ENCODE measurements at regions not wholly inside any gene's neighbourhood (a gene's known extent, or its start where the extent isn't known, plus 50 kb on each side); places are given as distances from the start of the nearest gene placed in this dataset.
A peak's percentile ranks its signal among the peaks of the same experiment; 100 is the strongest.

DNA sequence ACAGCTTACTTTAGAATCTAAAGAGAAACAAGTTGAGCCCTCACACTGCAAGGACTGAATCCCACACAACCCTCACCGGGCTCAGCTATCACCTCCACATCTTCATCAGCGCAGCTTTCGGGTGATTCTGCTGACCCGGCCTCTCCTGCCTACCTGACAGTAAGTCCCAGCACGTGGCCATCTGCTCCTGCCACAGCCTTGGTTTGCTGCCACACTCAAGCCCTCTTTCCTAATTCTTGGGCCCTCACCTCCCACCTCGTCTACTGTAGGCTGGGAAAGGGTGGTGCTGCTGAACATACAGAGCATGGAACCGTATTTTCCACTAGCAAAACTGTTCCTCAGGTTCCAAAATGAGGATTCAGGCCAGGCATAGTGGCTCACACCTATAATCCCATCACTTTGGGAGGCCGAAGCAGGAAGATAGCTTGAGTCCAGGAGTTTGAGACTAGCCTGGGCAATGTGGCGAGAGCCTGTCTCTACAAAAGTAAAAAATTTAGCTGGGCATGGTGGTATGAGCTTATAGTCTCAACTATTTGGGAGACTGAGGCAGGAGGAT is 55.3 kb upstream of the HAAO start:
- TF ChIP-seq, protein P1, sequence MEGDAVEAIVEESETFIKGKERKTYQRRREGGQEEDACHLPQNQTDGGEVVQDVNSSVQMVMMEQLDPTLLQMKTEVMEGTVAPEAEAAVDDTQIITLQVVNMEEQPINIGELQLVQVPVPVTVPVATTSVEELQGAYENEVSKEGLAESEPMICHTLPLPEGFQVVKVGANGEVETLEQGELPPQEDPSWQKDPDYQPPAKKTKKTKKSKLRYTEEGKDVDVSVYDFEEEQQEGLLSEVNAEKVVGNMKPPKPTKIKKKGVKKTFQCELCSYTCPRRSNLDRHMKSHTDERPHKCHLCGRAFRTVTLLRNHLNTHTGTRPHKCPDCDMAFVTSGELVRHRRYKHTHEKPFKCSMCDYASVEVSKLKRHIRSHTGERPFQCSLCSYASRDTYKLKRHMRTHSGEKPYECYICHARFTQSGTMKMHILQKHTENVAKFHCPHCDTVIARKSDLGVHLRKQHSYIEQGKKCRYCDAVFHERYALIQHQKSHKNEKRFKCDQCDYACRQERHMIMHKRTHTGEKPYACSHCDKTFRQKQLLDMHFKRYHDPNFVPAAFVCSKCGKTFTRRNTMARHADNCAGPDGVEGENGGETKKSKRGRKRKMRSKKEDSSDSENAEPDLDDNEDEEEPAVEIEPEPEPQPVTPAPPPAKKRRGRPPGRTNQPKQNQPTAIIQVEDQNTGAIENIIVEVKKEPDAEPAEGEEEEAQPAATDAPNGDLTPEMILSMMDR (IDR thresholded peaks at IDR 0.05; ENCODE audit: extremely low read depth, low read depth, low read length): no peak
- H3K4me3 ChIP-seq (ENCODE audit: insufficient read depth, low read length): no peak overlapping the region
- H3K36me3 ChIP-seq (ENCODE audit: insufficient read depth, low read length): no peaks in the 10 kb centered on the region
- H3K4me1 ChIP-seq (ENCODE audit: insufficient read depth, low read length): peaks cover 3% of the 10 kb centered on the region
- no peaks in the 10 kb centered on the region for H3K79me2 ChIP-seq (ENCODE audit: insufficient read depth, low read length)
- H2AFZ ChIP-seq (ENCODE audit: low read length): no peak overlapping the region
- H3K27ac ChIP-seq (ENCODE audit: low read depth, low read length): no peak overlapping the region
- H3K27me3 ChIP-seq (ENCODE audit: insufficient read depth, low read length): no peaks in the 10 kb centered on the region
- DNase-seq (ENCODE audit: insufficient read length, low spot score, missing footprints): no peak
- no peaks in the 10 kb centered on the region for H4K20me1 ChIP-seq (ENCODE audit: insufficient read depth, low read length)
- no peaks in the 10 kb centered on the region for H3K9me3 ChIP-seq (ENCODE audit: low read depth, low read length)
- no peak overlapping the region for H3K4me2 ChIP-seq (ENCODE audit: insufficient read depth, low read length)

DNA sequence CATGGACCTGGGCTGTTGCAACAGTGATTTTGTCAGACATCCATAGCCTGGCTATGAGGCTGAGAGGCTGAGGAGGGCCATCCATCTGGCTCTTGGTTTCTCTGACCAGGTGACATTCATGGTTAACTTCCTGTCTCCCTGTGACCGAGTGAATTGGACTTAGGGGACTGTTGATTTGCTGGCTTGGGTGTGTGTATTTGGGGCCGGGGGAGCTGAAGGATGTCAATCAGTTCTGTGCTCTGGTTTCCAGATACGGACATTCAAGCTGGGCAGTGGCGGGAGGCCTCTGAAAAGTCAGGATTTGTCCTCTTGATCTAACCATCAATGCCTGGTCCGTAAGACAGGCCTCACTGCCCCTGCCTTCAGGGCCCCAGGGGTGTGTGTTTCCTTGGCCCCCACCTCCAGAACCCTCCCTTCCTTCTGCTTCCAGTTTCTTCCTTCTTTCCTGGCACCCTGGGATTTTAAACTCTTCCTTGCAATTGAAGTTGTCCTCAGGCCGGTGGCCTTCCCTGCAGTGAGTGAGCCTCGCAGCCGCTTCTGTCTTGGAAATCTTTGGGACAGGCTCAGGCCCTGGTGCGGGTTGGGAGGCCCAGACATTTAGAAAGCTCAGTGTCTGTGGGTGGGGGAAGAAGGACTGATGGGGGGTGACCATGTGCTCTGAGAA is 54.7 kb upstream of the HAAO start:
- no peak overlapping the region for H3K4me3 ChIP-seq (ENCODE audit: insufficient read depth, low read length)
- H3K27ac ChIP-seq (ENCODE audit: low read depth, low read length): no peak overlapping the region
- no peaks in the 10 kb centered on the region for H3K36me3 ChIP-seq (ENCODE audit: insufficient read depth, low read length)
- no peak for DNase-seq (ENCODE audit: insufficient read length, low spot score, missing footprints)
- TF ChIP-seq, protein P1 (IDR thresholded peaks at IDR 0.05; ENCODE audit: extremely low read depth, low read depth, low read length): no peak
- H3K27me3 ChIP-seq (ENCODE audit: insufficient read depth, low read length): no peaks in the 10 kb centered on the region
- no peaks in the 10 kb centered on the region for H3K9me3 ChIP-seq (ENCODE audit: low read depth, low read length)
- H4K20me1 ChIP-seq (ENCODE audit: insufficient read depth, low read length): no peaks in the 10 kb centered on the region
- no peak overlapping the region for H2AFZ ChIP-seq (ENCODE audit: low read length)
- H3K4me2 ChIP-seq (ENCODE audit: insufficient read depth, low read length): no peak overlapping the region
- H3K79me2 ChIP-seq (ENCODE audit: insufficient read depth, low read length): no peaks in the 10 kb centered on the region
- H3K4me1 ChIP-seq (ENCODE audit: insufficient read depth, low read length): peaks cover 6% of the 10 kb centered on the region

DNA sequence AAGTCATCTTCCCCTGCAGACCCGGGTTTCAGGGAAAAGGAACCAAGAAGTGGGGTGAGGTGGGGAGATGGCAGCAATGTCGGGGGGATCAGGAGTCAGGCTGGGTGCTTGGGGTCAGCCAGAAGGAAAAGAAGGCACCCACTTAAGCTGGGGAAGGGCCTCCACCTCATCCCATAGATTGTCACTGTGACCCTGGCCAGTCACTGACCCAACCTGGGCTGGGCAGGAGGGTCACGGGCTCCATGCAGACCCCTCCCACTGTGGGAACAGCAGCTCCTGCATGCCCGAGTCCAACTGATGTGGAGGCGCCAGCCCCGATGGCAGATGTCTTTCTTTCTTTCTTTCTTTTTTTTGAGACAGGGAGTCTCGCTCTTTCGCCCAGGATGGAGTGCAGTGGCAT is 53.6 kb upstream of the HAAO start:
- Histone ChIP-seq H3K27me3 (ENCODE audit: insufficient read depth, low read length) (no peaks in the 10 kb centered on the region), H3K4me3 (ENCODE audit: insufficient read depth, low read length) (no peak overlapping the region), H3K9me3 (ENCODE audit: low read depth, low read length) (no peaks in the 10 kb centered on the region), H3K27ac (ENCODE audit: low read depth, low read length) (no peak overlapping the region), H2AFZ (ENCODE audit: low read length) (no peak overlapping the region), H3K4me2 (ENCODE audit: insufficient read depth, low read length) (no peak overlapping the region), H3K79me2 (ENCODE audit: insufficient read depth, low read length) (no peaks in the 10 kb centered on the region), H3K4me1 (ENCODE audit: insufficient read depth, low read length) (peaks cover 6% of the 10 kb centered on the region), H4K20me1 (ENCODE audit: insufficient read depth, low read length) (no peaks in the 10 kb centered on the region), H3K36me3 (ENCODE audit: insufficient read depth, low read length) (no peaks in the 10 kb centered on the region)
- no peak for DNase-seq (ENCODE audit: insufficient read length, low spot score, missing footprints)
- TF ChIP-seq, protein P1 (IDR thresholded peaks at IDR 0.05; ENCODE audit: extremely low read depth, low read depth, low read length): no peak

DNA sequence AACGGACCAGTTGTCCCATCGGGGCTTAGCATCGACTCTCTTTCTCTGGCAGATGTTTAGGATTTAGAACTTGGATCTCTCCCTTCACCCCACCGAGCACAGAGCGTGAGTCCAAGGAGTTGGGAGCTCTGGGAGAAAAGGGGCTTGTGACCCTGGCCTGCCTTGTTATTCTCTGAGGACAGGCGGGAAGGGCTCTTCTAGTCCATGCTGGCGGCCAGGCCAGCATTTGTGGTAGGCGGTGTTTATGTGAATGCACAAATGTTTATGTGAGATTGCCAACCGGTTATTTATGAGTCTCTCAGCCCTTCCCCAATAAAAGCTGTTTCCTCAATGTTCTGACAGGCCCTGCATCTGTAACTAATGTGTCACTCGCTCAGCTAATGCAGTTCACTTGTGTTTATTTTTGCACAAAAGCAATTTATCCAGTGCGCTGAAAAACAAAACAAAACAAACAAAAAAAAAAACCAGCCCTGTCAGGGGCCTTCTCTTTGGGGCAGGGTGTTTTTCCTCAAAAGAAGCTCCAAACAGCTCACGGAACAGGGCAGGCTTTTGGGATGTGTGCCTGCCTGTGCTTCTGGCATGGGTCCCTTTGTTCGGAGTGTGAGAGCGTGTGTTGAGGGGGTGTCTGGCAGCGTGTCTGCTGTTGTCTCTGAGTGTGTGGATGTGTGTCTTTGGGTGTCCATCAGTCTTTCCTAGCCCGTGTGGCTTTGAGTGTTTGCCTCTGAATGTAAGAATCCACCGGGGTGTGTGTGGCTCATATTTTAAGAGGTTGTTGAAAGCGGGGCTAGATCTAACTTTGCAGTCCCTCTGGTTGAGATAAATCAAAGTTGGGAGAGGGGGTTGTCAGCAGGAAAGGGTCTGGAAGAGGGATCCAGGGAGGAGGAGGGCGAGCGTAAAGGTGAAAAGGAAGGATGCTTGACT is 52.8 kb upstream of the HAAO start:
- no peak overlapping the region for H3K27ac ChIP-seq (ENCODE audit: low read depth, low read length)
- no peaks in the 10 kb centered on the region for H3K9me3 ChIP-seq (ENCODE audit: low read depth, low read length)
- no peaks in the 10 kb centered on the region for H3K27me3 ChIP-seq (ENCODE audit: insufficient read depth, low read length)
- no peaks in the 10 kb centered on the region for H3K36me3 ChIP-seq (ENCODE audit: insufficient read depth, low read length)
- TF ChIP-seq, protein P1 (IDR thresholded peaks at IDR 0.05; ENCODE audit: extremely low read depth, low read depth, low read length): no peak
- no peaks in the 10 kb centered on the region for H4K20me1 ChIP-seq (ENCODE audit: insufficient read depth, low read length)
- peak overlapping the region; percentile 41 for H2AFZ ChIP-seq (ENCODE audit: low read length)
- H3K79me2 ChIP-seq (ENCODE audit: insufficient read depth, low read length): no peaks in the 10 kb centered on the region
- H3K4me3 ChIP-seq (ENCODE audit: insufficient read depth, low read length): no peak overlapping the region
- DNase-seq (ENCODE audit: insufficient read length, low spot score, missing footprints): no peak
- no peak overlapping the region for H3K4me2 ChIP-seq (ENCODE audit: insufficient read depth, low read length)
- peaks cover 12% of the 10 kb centered on the region for H3K4me1 ChIP-seq (ENCODE audit: insufficient read depth, low read length)

All from osteoblast (primary cell).